RCC 7860 (cell line): ENCODE measurements at regions not wholly inside any gene's neighbourhood (a gene's known extent, or its start where the extent isn't known, plus 50 kb on each side); places are given as distances from the start of the nearest gene placed in this dataset.
"Not testable (repeated sequence)": the region's sequence is repeated elsewhere in the genome, so short reads cannot be mapped to it uniquely, and the experiment has no call there.

Experiments
- DNase-seq: peaks from one replicate; pipeline ENCODE4 v3.0.0-alpha.2; 2015; ENCODE audit warnings: low spot score
- FAIRE-seq: peaks from 2 replicates; lab custom pipeline; 2012; peaks lifted over from hg19 to GRCh38; lab: Jason Lieb, UNC

- DNase-seq (no peak), FAIRE-seq (no peak)
Measured at GRCh38 chr2:120513776-120514357, 167.9 kb downstream of the INHBB start.

GRCh38 chr2:120514521-120514920, 168.6 kb downstream of the INHBB start:
- no peak for DNase-seq

GRCh38 chr2:120515066-120515758, 169.3 kb downstream of the INHBB start:
- not testable (repeated sequence) for FAIRE-seq, DNase-seq

More at GRCh38 chr2:120514521-120514920, 168.6 kb downstream of the INHBB start:
- FAIRE-seq = no peak

GRCh38 chr2:120515759-120516678, 170.1 kb downstream of the INHBB start:
- no peak for DNase-seq
- no peak for FAIRE-seq

- FAIRE-seq (no peak), DNase-seq (no peak)
Measured at GRCh38 chr2:120516679-120517314, 170.9 kb downstream of the INHBB start.

GRCh38 chr2:120517751-120518469, 172.0 kb downstream of the INHBB start:
- DNase-seq (no peak), FAIRE-seq (no peak)

GRCh38 chr2:120518819-120519218, 172.9 kb downstream of the INHBB start:
- DNase-seq (no peak), FAIRE-seq (no peak)

- DNase-seq = no peak
- no peak for FAIRE-seq
Measured at GRCh38 chr2:120519469-120519868, 173.5 kb downstream of the INHBB start.

GRCh38 chr2:120520454-120520853, 174.5 kb downstream of the INHBB start:
- FAIRE-seq = no peak
- no peak for DNase-seq

GRCh38 chr2:120520929-120521912, 175.3 kb downstream of the INHBB start:
- DNase-seq (peak; percentile 21), FAIRE-seq (no peak)

GRCh38 chr2:120522151-120522751, 176.3 kb downstream of the INHBB start:
- FAIRE-seq (no peak), DNase-seq (no peak)

GRCh38 chr2:120523766-120524165, 177.8 kb downstream of the INHBB start:
- FAIRE-seq (no peak), DNase-seq (no peak)

- no peak for DNase-seq
- no peak for FAIRE-seq
Measured at GRCh38 chr2:120524174-120524573, 178.2 kb downstream of the INHBB start.

GRCh38 chr2:120525056-120526046, 179.4 kb downstream of the INHBB start:
- DNase-seq (peak; percentile 23), FAIRE-seq (no peak)

GRCh38 chr2:120526047-120526562, 180.2 kb downstream of the INHBB start:
- DNase-seq = no peak
- FAIRE-seq = no peak

- FAIRE-seq = no peak
- DNase-seq = no peak
Measured at GRCh38 chr2:120526997-120527945, 181.3 kb downstream of the INHBB start.
